Activated CD8-positive, alpha-beta T cell treated with anti-CD3 and anti-CD28 coated beads for 36 hours (primary cell): ENCODE measurements at regions not wholly inside any gene's neighbourhood (a gene's known extent, or its start where the extent isn't known, plus 50 kb on each side); places are given as distances from the start of the nearest gene placed in this dataset.

Source experiments
- ATAC-seq: fragments of 200-7000 bp; cut with Tn5 transposase; one replicate; pipeline ENCODE4 v1.10.0; 2021; ENCODE audit warnings: mild to moderate bottlenecking, moderate library complexity
- CTCF ChIA-PET: fragments of 350-600 bp; sonication (Branson Sonifier 250); formaldehyde crosslinking; loops from one replicate; lab custom pipeline; 2021; ENCODE audit warnings: antibody characterized with exemption; lab: Charles Lee
- POLR2A ChIA-PET: fragments of 350-600 bp; sonication (Branson Sonifier 250); formaldehyde crosslinking; loops from one replicate; lab custom pipeline; 2021; ENCODE audit warnings: antibody characterized with exemption; lab: Charles Lee
- DNase-seq: peaks from one replicate; pipeline ENCODE4 v3.0.0-alpha.2; 2020
- H3K27ac Mint-ChIP-seq: one replicate; pipeline ENCODE4 v1.8.0; 2021; ENCODE audit warnings: mild to moderate bottlenecking, mixed read lengths
- H3K27me3 Mint-ChIP-seq: one replicate; pipeline ENCODE4 v1.8.0; 2021; ENCODE audit warnings: mixed read lengths
- H3K36me3 Mint-ChIP-seq: one replicate; pipeline ENCODE4 v1.8.0; 2021; ENCODE audit warnings: low read depth, mixed read lengths
- H3K4me1 Mint-ChIP-seq: one replicate; pipeline ENCODE4 v1.8.0; 2021; ENCODE audit warnings: low read depth, mixed read lengths
- H3K4me3 Mint-ChIP-seq: one replicate; pipeline ENCODE4 v1.8.0; 2021; ENCODE audit warnings: mild to moderate bottlenecking, moderate library complexity, mixed read lengths
- H3K9me3 Mint-ChIP-seq: one replicate; pipeline ENCODE4 v1.8.0; 2021; ENCODE audit warnings: mixed read lengths
- CTCF ChIP-seq: fragments of 200-600 bp; IDR thresholded peaks from one replicate; pipeline ENCODE4 v1.8.0; 2022; ENCODE audit warnings: antibody characterized with exemption, mild to moderate bottlenecking
- intact Hi-C: fragments of 100-400 bp; cut with micrococcal nuclease; formaldehyde crosslinking; loops from one replicate; pipeline ENCODE4 v1.10.0; 2022

- intact Hi-C loops: no loop called here
- Mint-ChIP-seq H3K27me3 (peaks cover 4% of the 10 kb centered on the region), H3K27ac (no peak overlapping the region), H3K4me1 (no peaks in the 10 kb centered on the region), H3K36me3 (no peaks in the 10 kb centered on the region), H3K4me3 (no peak overlapping the region), H3K9me3 (no peaks in the 10 kb centered on the region)
- no peak for DNase-seq
- TF ChIP-seq CTCF: no peak
- POLR2A ChIA-PET: interaction anchor here (0.6 kb wide), 1 partner anchor 355 kb away, joined by 3 read pairs; no protein-coding TSS in a partner anchor
- no peak for ATAC-seq
- CTCF ChIA-PET: no interaction called here
Observed at GRCh38 chr20:57950764-57951485, 241.1 kb upstream of the PMEPA1 start.

DNA sequence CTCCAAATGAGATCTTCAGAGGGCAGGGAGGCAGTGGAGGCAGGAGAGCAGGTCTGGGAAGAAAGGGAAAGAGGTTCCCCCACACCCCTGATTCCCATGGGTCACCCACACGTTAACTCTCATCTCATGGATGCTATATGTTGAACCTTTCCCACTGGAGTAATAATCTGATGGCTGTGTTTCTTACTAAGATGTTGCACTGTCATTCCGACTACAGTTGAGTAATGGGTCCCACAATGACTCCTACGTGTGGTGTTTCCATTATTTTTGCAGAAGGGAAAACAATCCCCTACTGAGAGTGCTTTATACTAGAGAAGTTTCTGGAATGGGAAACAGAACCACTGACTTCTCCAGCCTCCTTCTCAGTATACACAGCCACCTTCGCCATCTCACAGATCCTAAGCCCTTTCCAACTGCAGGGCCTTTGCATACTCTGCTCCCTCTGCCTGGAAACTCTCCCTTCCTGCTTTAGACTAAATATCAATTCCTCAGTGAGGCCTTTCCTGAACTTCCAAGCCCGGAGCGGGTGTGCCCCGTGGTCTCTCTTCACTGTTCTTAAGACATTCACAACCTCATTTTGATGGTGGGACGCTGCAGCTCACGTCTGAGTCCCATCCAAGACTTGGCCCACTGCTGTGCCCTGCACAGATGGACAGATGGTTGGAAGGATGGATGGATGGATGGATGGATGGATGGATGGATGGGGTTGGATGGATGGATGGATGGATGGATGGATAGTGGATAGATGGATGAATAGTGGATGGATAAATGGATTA, 238.6 kb upstream of the PMEPA1 start:
- intact Hi-C loops: no loop called here
- Mint-ChIP-seq H3K27me3 (peaks cover 4% of the 10 kb centered on the region), H3K36me3 (no peaks in the 10 kb centered on the region), H3K4me1 (no peaks in the 10 kb centered on the region), H3K27ac (no peak overlapping the region), H3K4me3 (no peak overlapping the region), H3K9me3 (no peaks in the 10 kb centered on the region)
- CTCF ChIA-PET: no interaction called here
- POLR2A ChIA-PET: no interaction called here
- ATAC-seq: no peak
- no peak for TF ChIP-seq CTCF
- DNase-seq: no peak

- Mint-ChIP-seq H3K27ac (no peak overlapping the region), H3K9me3 (no peaks in the 10 kb centered on the region), H3K4me3 (no peak overlapping the region), H3K36me3 (no peaks in the 10 kb centered on the region), H3K4me1 (no peaks in the 10 kb centered on the region), H3K27me3 (peaks cover 4% of the 10 kb centered on the region)
- ChIA-PET CTCF (no interaction called here), POLR2A (no interaction called here)
- intact Hi-C loops: no loop called here
- ATAC-seq (no peak), DNase-seq (no peak)
- TF ChIP-seq CTCF: no peak
Observed at GRCh38 chr20:57947421-57948179, 237.8 kb upstream of the PMEPA1 start.

GRCh38 chr20:57946559-57947315, 236.9 kb upstream of the PMEPA1 start:
- CTCF ChIA-PET: no interaction called here

More at GRCh38 chr20:57946559-57947315, 236.9 kb upstream of the PMEPA1 start:
- TF ChIP-seq CTCF: no peak
- DNase-seq (no peak), ATAC-seq (no peak)
- intact Hi-C loops: no loop called here
- Mint-ChIP-seq H3K9me3 (no peaks in the 10 kb centered on the region), H3K4me3 (no peak overlapping the region), H3K36me3 (no peaks in the 10 kb centered on the region), H3K4me1 (no peaks in the 10 kb centered on the region), H3K27ac (no peak overlapping the region), H3K27me3 (peaks cover 2% of the 10 kb centered on the region)
- POLR2A ChIA-PET: no interaction called here
